Mesendoderm (in vitro differentiated cells): ENCODE measurements at regions not wholly inside any gene's neighbourhood (a gene's known extent, or its start where the extent isn't known, plus 50 kb on each side); places are given as distances from the start of the nearest gene placed in this dataset.
"Not testable (repeated sequence)": the region's sequence is repeated elsewhere in the genome, so short reads cannot be mapped to it uniquely, and the experiment has no call there.

Experiments
- DNase-seq: peaks from one replicate; pipeline ENCODE4 v3.0.0; 2013
- H2AK5ac ChIP-seq: 2 replicates; pipeline ENCODE4 v1.6.1; 2013; ENCODE audit warnings: low read length, inconsistent platforms
- H2BK120ac ChIP-seq: 2 replicates; pipeline ENCODE4 v1.6.1; 2013; ENCODE audit warnings: low read depth, mild to moderate bottlenecking, low read length, moderate library complexity, mixed read lengths
- H2BK15ac ChIP-seq: replicated peaks from 2 replicates; pipeline ENCODE4 v1.6.1; 2013; ENCODE audit warnings: low read depth, mild to moderate bottlenecking, moderate library complexity
- H2BK5ac ChIP-seq: 2 replicates; pipeline ENCODE4 v1.6.1; 2013; ENCODE audit warnings: low read length, inconsistent platforms
- H3K18ac ChIP-seq: 2 replicates; pipeline ENCODE4 v1.6.1; 2013; ENCODE audit warnings: mild to moderate bottlenecking, low read length, mixed read lengths
- H3K23ac ChIP-seq: one replicate; pipeline ENCODE4 v1.6.1; 2013; ENCODE audit warnings: low read length
- H3K27ac ChIP-seq: 2 replicates; pipeline ENCODE4 v1.5.1; 2013; ENCODE audit warnings: low read depth, mild to moderate bottlenecking, inconsistent platforms, low read length, moderate library complexity
- H3K27me3 ChIP-seq: 2 replicates; pipeline ENCODE4 v1.6.1; 2013; ENCODE audit warnings: low read length, control low read depth, mild to moderate bottlenecking, inconsistent platforms; ENCODE audit not compliant: insufficient read depth, poor library complexity
- H3K36me3 ChIP-seq: 2 replicates; pipeline ENCODE4 v1.6.1; 2013; ENCODE audit warnings: low read length, inconsistent platforms; ENCODE audit not compliant: control insufficient read depth, insufficient read depth
- H3K4ac ChIP-seq: one replicate; pipeline ENCODE4 v1.6.1; 2013; ENCODE audit warnings: low read depth, mild to moderate bottlenecking, low read length, moderate library complexity
- H3K4me1 ChIP-seq: 2 replicates; pipeline ENCODE4 v1.6.1; 2013; ENCODE audit warnings: low read depth, low read length, inconsistent platforms; ENCODE audit not compliant: control insufficient read depth
- H3K4me2 ChIP-seq: 2 replicates; pipeline ENCODE4 v1.6.1; 2013; ENCODE audit warnings: low read length
- H3K4me3 ChIP-seq: 2 replicates; pipeline ENCODE4 v1.5.1; 2013; ENCODE audit warnings: mild to moderate bottlenecking, low read length
- H3K56ac ChIP-seq: one replicate; pipeline ENCODE4 v1.6.1; 2013; ENCODE audit warnings: low read length
- H3K79me1 ChIP-seq: 2 replicates; pipeline ENCODE4 v1.6.1; 2013; ENCODE audit warnings: low read length, inconsistent platforms
- H3K79me2 ChIP-seq: 2 replicates; pipeline ENCODE4 v1.6.1; 2013; ENCODE audit warnings: mild to moderate bottlenecking, low read length; ENCODE audit not compliant: control insufficient read depth, insufficient read depth
- H3K9ac ChIP-seq: 2 replicates; pipeline ENCODE4 v1.6.1; 2013; ENCODE audit warnings: low read length, inconsistent platforms
- H4K5ac ChIP-seq: one replicate; pipeline ENCODE4 v1.6.1; 2013; ENCODE audit warnings: low read length
- H4K8ac ChIP-seq: one replicate; pipeline ENCODE4 v1.6.1; 2013; ENCODE audit warnings: low read depth, mild to moderate bottlenecking, control low read depth, low read length, moderate library complexity
- WGBS: extraction: QIAGEN DNeasy Blood & Tissue Kit; methylation state at CpG from one replicate; pipeline ENCODE4 v1.1.7; 2013; ENCODE audit warnings: low lambda C conversion rate, missing lambda C conversion rate; ENCODE audit not compliant: insufficient coverage; ENCODE audit errors: extremely low coverage; 5-methylcytosine and 5-hydroxymethylcytosine counted together

GRCh38 chr3:158026236-158026635, 80.0 kb downstream of the SHOX2 start:
- Histone ChIP-seq H4K5ac (no peak overlapping the region), H3K4ac (no peak overlapping the region), H3K27me3 (no peaks in the 10 kb centered on the region), H3K56ac (no peak overlapping the region), H3K4me2 (no peak overlapping the region), H3K23ac (no peak overlapping the region), H3K4me1 (no peaks in the 10 kb centered on the region), H4K8ac (no peak overlapping the region), H3K36me3 (no peaks in the 10 kb centered on the region), H3K9ac (no peak overlapping the region), H3K79me1 (no peaks in the 10 kb centered on the region), H3K4me3 (no peak overlapping the region), H2BK15ac (no peak overlapping the region), H3K18ac (no peak overlapping the region), H2AK5ac (no peak overlapping the region), H3K27ac (no peak overlapping the region), H3K79me2 (no peaks in the 10 kb centered on the region), H2BK120ac (no peak overlapping the region), H2BK5ac (no peak overlapping the region)
- no peak for DNase-seq

GRCh38 chr3:158019897-158020296, 86.3 kb downstream of the SHOX2 start:
- H4K8ac ChIP-seq, H3K36me3 ChIP-seq, H3K23ac ChIP-seq, H3K4ac ChIP-seq, H3K79me2 ChIP-seq, H3K18ac ChIP-seq, H3K4me3 ChIP-seq, H3K79me1 ChIP-seq, DNase-seq, H3K27ac ChIP-seq, H3K4me1 ChIP-seq, H3K4me2 ChIP-seq, H2BK120ac ChIP-seq, H4K5ac ChIP-seq, H2BK5ac ChIP-seq, H3K56ac ChIP-seq, H3K27me3 ChIP-seq, H3K9ac ChIP-seq, H2AK5ac ChIP-seq, H2BK15ac ChIP-seq: not testable (repeated sequence)
- WGBS = no CpG with 5 or more reads among the region's 18 CpGs

- no peak overlapping the region for H3K4ac ChIP-seq
- H3K4me3 ChIP-seq = no peak overlapping the region
Measured at GRCh38 chr3:158018462-158018861, 87.8 kb downstream of the SHOX2 start.

GRCh38 chr3:158012901-158013300, 93.3 kb downstream of the SHOX2 start:
- no peak overlapping the region for H2BK120ac ChIP-seq
- no peak overlapping the region for H4K5ac ChIP-seq
- H3K4me3 ChIP-seq = no peak overlapping the region
- H3K23ac ChIP-seq = no peak overlapping the region
- H3K4me1 ChIP-seq = no peaks in the 10 kb centered on the region
- no peaks in the 10 kb centered on the region for H3K36me3 ChIP-seq
- H2BK15ac ChIP-seq = no peak overlapping the region
- no peak overlapping the region for H2BK5ac ChIP-seq
- no peak overlapping the region for H3K18ac ChIP-seq
- H3K4ac ChIP-seq = no peak overlapping the region
- no peak overlapping the region for H3K27ac ChIP-seq
- H3K79me1 ChIP-seq = no peaks in the 10 kb centered on the region
- H3K56ac ChIP-seq = no peak overlapping the region
- H2AK5ac ChIP-seq = no peak overlapping the region
- H3K4me2 ChIP-seq = no peak overlapping the region
- no peak for DNase-seq
- H3K9ac ChIP-seq = no peak overlapping the region
- no peaks in the 10 kb centered on the region for H3K27me3 ChIP-seq
- H3K79me2 ChIP-seq = no peaks in the 10 kb centered on the region
- H4K8ac ChIP-seq = no peak overlapping the region

More at GRCh38 chr3:158018462-158018861, 87.8 kb downstream of the SHOX2 start:
- Histone ChIP-seq H3K18ac (no peak overlapping the region), H2BK15ac (no peak overlapping the region), H3K36me3 (no peaks in the 10 kb centered on the region), H3K4me1 (no peaks in the 10 kb centered on the region), H3K79me2 (no peaks in the 10 kb centered on the region), H3K27ac (no peak overlapping the region), H4K8ac (no peak overlapping the region), H3K79me1 (no peaks in the 10 kb centered on the region), H3K4me2 (no peak overlapping the region), H3K27me3 (no peaks in the 10 kb centered on the region), H3K23ac (no peak overlapping the region), H3K9ac (no peak overlapping the region), H2AK5ac (no peak overlapping the region), H2BK5ac (no peak overlapping the region), H3K56ac (no peak overlapping the region), H4K5ac (no peak overlapping the region), H2BK120ac (no peak overlapping the region)
- no peak for DNase-seq
- no CpG with 5 or more reads among the region's 1 CpG for WGBS

- Histone ChIP-seq H3K23ac (no peak overlapping the region), H4K5ac (no peak overlapping the region), H3K4ac (no peak overlapping the region), H3K27me3 (no peaks in the 10 kb centered on the region), H3K9ac (no peak overlapping the region), H2BK15ac (no peak overlapping the region), H3K36me3 (no peaks in the 10 kb centered on the region), H3K4me2 (no peak overlapping the region), H3K27ac (no peak overlapping the region), H3K18ac (no peak overlapping the region), H3K4me1 (no peaks in the 10 kb centered on the region), H2BK5ac (no peak overlapping the region), H3K79me2 (no peaks in the 10 kb centered on the region), H3K79me1 (no peaks in the 10 kb centered on the region), H4K8ac (no peak overlapping the region), H3K56ac (no peak overlapping the region), H3K4me3 (no peak overlapping the region), H2AK5ac (no peak overlapping the region), H2BK120ac (no peak overlapping the region)
- no peak for DNase-seq
- no CpG with 5 or more reads among the region's 10 CpGs for WGBS
Measured at GRCh38 chr3:158005391-158006100, 100.7 kb downstream of the SHOX2 start.

- no peak overlapping the region for H4K5ac ChIP-seq
- no peak overlapping the region for H2BK15ac ChIP-seq
- no peak overlapping the region for H2BK5ac ChIP-seq
- H3K27ac ChIP-seq = no peak overlapping the region
- H2AK5ac ChIP-seq = no peak overlapping the region
- no peaks in the 10 kb centered on the region for H3K36me3 ChIP-seq
- no peak overlapping the region for H3K56ac ChIP-seq
- no peak overlapping the region for H2BK120ac ChIP-seq
- DNase-seq = no peak
- H3K4me3 ChIP-seq = no peak overlapping the region
- no peak overlapping the region for H4K8ac ChIP-seq
- no peaks in the 10 kb centered on the region for H3K79me2 ChIP-seq
- no peaks in the 10 kb centered on the region for H3K27me3 ChIP-seq
- H3K4me1 ChIP-seq = no peaks in the 10 kb centered on the region
- H3K9ac ChIP-seq = no peak overlapping the region
- WGBS = no CpG with 5 or more reads among the region's 5 CpGs
- H3K23ac ChIP-seq = no peak overlapping the region
- H3K4ac ChIP-seq = no peak overlapping the region
- H3K18ac ChIP-seq = no peak overlapping the region
- no peaks in the 10 kb centered on the region for H3K79me1 ChIP-seq
- no peak overlapping the region for H3K4me2 ChIP-seq
Measured at GRCh38 chr3:157999246-157999645, 107.0 kb downstream of the SHOX2 start.
